Left hindlimb (tissue), 1 donor: ENCODE measurements at regions not wholly inside any gene's neighbourhood (a gene's known extent, or its start where the extent isn't known, plus 50 kb on each side); places are given as distances from the start of the nearest gene placed in this dataset.
"Not testable (repeated sequence)": the region's sequence is repeated elsewhere in the genome, so short reads cannot be mapped to it uniquely, and the experiment has no call there.

Experiments
- DNase-seq: peaks from one replicate; pipeline ENCODE4 v3.0.0-alpha.2; 2018

GRCh38 chr17:26936645-26937044 lies 357.3 kb upstream of the WSB1 start:
- DNase-seq, result not testable (repeated sequence)

- not testable (repeated sequence) for DNase-seq
Measured at GRCh38 chr17:26937750-26938322, 356.1 kb upstream of the WSB1 start.

DNA sequence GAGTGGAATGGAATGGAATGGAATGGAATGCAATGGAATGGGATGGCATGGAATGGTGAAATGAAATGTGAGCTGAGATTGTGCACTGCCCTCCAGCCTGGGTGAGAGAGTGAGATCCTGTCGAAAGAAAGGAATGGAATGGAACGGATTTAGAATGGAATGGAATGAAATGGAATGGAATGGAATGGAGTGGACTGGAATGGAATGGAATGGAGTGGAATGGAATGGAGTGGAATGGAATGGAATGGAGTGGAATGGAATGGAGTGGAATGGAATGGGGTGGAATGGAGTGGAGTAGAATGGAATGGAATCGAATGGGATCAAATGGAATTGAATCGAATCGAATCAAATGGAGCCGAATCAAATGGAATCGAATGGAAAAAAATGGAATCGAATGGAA lies 354.2 kb upstream of the WSB1 start:
- DNase-seq, result not testable (repeated sequence)

- DNase-seq, result not testable (repeated sequence)
Measured at GRCh38 chr17:26940587-26940986, 353.3 kb upstream of the WSB1 start.

- DNase-seq, result no peak
Measured at GRCh38 chr17:26962255-26963162, 331.4 kb upstream of the WSB1 start.

- no peak for DNase-seq
Measured at GRCh38 chr17:26963163-26963503, 330.8 kb upstream of the WSB1 start.

DNA sequence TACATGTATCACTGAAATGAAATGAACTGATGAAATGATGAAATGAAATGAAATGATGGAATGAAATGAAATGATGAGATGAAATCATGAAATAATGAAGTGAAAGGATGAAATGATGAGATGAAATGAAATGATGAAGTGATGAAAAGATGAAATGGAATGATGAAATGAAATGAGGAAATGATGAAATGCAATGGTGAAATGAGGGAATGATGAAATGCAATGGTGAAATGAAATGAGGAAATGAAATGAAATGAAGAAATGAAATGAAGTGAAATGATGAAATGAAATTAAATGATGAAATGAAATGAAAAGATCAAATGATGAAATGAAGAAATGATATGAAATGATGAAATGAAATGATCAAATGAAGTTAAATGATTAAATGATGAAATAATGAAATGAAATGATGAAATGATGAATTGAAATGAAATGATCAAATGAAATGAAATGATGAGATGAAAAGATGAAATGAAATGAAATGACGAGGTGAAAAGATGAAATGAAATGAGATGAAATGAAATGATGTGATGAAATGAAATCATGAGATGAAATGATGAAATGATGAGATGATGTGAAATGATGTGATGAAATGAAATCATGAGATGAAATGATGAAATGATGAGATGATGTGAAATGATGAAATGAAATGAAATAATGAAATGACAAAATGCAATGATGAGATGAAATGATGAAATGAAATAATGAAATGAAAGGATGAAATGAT lies 327.9 kb upstream of the WSB1 start:
- DNase-seq, result not testable (repeated sequence)

- DNase-seq, result not testable (repeated sequence)
Measured at GRCh38 chr17:26966625-26967179, 327.2 kb upstream of the WSB1 start.

DNA sequence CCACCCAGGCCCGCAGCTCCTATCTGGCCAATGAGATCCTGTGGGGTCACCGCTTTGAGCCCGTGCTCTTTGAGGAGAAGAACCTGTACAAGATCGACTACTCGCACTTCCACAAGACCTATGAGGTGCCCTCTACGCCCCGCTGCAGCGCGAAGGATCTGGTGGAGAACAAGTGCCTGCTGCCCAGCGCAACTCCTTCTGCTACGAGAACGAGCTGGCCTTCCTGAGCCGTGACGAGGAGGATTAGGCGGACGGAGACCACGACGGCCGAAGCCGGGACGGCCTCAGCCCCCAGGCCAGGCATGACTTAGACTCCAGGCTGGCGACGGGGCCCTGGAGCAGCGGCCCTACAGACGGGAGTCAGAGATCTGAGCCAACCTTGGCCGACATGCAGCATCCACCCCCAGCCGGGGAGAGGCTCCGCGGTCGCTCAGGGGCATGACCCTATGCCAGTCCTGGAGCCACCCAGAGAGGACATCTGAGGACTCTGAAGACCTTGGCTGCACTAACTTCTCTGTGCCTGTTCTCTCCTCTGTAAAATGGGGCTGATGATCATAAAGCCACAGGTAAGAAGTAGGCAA lies 312.0 kb upstream of the WSB1 start:
- not testable (repeated sequence) for DNase-seq

DNA sequence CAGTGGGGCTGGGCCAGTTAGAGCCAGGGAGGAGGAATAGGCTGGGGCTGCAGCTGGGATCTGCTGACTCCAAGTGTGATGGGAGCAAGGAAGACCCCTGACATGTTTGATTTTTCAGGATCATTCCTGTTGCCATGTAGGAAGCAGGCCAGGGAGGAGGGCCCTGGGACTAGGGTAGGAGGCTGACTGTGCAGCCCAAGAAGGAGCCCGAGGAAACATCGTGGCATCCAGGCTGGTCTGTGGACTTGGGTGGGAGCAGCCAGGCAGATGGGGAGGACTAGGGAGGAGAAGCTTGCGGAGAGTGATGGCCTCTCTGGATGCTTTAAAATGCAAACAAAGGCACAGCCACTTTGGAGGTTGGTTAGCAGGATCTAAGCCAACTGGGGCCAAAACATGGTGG lies 311.4 kb upstream of the WSB1 start:
- DNase-seq, result not testable (repeated sequence)

DNA sequence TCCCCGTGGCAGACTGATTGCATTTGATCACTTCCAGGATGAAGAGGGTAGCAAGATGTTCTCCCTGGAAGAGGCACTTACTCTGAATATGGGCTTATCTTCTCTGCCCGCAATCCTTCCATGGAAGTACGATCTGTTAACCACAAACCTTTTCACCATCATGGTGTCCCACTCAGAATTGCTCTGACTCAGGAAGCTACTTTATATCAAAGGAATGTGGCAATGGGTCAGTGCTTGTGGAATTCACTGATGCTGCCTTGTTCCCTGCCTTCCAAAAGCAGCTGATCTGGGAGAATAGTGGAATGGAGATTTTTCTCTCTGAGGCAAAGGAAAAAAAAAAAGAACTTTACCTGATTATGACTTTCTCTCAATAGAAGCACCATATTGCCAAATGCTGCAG lies 306.1 kb upstream of the WSB1 start:
- not testable (repeated sequence) for DNase-seq

GRCh38 chr17:26994648-26995047 lies 299.3 kb upstream of the WSB1 start:
- DNase-seq, result not testable (repeated sequence)

GRCh38 chr17:26996146-26996916 lies 297.6 kb upstream of the WSB1 start:
- not testable (repeated sequence) for DNase-seq

DNA sequence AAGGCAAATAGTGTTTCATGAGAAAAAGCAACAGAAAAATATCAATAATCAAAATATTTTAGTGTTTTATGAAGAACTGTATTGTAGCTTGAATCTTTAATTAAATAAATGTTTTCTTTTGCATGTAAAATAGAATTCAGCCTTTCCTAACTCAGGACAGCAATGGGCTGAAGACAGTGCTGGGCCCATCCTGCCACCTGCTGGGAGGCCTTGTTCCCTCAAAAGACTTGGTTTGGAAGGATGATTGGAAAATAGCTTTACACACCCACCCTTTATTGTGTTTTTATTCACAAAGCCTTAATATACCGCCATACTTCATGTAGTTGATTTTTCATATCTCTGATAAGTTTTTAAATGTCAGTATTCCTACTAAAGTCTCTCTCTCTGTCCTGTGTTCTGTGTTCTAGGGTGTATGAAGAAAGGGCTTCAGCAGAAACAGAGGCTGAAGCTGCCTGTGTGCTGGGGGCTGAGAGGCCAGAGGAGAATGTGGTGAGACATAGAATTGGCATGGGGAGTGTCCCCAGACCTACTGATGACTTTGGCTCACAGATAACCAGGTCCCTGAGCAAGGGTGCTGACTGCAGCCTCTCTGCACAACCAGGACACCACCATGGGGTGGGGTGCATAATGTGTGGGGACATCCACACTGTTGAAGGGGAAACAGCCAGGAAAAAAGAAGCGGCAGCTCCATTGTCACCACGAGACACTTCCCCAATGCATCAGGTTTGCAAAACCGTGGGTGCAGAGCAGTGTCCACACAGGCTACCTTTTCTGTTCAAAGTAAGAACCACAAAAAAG lies 286.0 kb upstream of the WSB1 start:
- DNase-seq, result not testable (repeated sequence)

DNA sequence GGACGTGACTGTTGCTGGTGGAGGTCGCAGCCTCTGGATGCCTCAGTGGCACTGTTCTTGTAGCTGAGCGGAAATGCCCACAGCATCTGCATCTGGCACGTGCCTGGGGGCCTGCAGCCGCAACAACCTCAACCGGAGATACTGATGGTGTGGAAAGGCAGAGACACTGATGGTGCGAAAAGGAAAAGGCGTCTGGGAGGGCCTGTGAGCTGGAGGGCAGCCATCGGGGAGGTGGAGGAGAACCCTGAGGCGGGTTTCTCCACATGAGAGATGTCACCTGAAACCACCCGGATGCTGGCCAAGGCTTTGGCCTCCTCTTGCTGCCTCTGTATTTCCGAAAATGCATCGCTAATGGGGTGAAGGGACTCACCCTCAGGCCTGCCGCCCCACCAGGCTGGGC lies 284.8 kb upstream of the WSB1 start:
- DNase-seq, result no peak

- not testable (repeated sequence) for DNase-seq
Measured at GRCh38 chr17:27010138-27010537, 283.8 kb upstream of the WSB1 start.

DNA sequence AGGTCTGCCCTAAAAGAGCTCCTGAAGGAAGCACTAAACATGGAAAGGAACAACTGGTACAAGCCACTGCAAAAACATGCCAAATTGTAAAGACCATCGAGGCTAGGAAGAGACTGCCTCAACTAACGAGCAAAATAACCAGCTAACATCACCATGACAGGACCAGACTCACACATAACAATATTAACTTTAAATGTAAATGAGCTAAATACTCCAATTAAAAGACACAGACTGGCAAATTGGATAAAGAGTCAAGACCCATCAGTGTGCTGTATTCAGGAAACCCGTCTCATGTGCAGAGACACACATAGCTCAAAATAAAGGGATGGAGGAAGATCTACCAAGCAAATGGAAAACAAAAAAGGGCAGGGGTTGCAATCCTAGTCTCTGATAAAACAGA lies 263.4 kb upstream of the WSB1 start:
- DNase-seq, result not testable (repeated sequence)

DNA sequence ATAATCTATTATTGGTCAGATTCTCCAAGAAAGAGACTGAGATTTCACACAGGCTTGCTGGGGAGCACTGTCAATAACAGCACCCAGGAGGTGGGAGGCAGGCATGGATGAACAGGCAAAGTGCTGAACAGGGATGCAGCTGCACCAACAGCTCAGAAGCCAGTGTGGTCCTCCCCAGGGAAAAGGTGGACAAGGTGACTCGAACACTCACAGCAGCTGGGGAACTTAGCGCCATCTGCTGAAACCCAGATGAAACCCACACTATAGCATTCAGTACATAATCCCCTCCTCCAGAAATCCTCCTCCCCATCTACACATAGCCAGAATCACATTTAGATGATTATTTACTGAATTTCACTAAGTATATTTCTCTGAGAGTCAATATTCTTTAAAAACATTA lies 255.2 kb upstream of the WSB1 start:
- DNase-seq, result no peak

DNA sequence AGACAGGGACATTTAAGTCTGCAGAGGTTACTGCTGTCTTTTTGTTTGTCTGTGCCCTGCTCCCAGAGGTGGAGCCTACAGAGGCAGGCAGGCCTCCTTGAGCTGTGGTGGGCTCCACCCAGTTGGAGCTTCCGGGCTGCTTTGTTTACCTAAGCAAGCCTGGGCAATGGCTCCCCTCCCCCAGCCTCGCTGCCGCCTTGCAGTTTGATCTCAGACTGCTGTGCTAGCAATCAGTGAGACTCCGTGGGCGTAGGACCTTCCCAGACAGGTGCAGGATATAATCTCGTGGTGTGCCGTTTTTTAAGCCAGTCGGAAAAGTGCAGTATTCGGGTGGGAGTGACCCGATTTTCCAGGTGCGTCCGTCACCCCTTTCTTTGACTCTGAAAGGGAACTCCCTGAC lies 248.9 kb upstream of the WSB1 start:
- DNase-seq, result not testable (repeated sequence)

DNA sequence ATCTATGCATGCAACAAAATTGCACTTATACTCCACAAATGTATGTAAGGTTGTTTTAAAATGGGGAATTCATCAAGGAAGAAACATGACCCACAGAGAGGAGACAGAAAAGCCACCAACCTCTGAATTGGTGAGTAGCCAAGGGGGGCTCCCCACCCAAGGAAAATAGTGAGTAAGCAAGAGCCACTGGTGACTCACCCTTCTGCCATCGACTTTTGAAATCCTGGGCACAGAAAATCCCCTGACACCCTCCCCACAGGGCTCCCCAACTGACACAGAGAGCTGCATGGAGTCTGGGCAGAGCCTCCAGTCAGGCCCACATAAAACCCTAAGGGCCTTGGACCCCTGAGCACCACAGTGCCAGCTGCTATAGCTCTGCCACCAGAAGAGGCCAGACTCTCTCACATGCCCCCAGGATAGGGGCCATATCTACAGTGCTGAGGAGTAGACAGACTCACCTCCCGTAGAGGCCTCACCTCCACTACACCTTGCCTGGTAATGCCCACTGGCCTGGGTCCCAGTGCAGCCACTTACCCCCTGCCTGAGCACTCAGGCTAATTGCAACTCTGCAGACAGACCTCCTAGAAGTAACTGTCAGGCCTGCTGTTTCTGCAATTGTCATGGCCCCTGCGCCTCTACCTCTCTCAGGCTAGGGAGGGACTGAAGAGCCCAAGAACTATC lies 244.7 kb upstream of the WSB1 start:
- DNase-seq, result no peak

DNA sequence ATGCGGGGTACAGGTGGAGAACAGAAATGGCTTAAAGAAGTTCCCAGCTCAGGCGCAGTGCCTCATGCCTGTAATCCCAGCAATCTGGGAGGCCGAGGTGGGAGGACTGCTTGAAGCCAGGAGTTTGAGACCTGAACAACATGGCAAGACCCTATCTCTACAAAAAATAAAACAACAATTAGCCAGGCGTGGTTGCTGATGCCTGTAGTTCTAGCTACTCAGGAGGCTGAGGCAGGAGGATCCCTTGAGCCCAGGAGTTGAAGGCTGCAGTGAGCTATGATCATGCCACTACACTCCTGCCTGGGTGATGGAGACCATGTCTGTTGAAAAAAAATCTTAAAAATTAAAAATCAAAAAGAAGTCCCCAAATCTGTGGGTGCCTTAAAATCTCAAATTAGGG lies 228.3 kb upstream of the WSB1 start:
- no peak for DNase-seq
